ENCODE measurements at regions not wholly inside any gene's neighbourhood (a gene's known extent, or its start where the extent isn't known, plus 50 kb on each side); places are given as distances from the start of the nearest gene placed in this dataset.

GRCh38 chr12:103247531-103247930 lies 248.2 kb downstream of the C12orf42 start:
- BruUV-seq (replicated peaks): no TSS peak
- no peaks in the 10 kb centered on the region for H3K9me3 ChIP-seq (ENCODE audit: low read length)

GRCh38 chr12:103249607-103250006 lies 246.2 kb downstream of the C12orf42 start:
- Histone ChIP-seq H3K4me2 (ENCODE audit: low read length) (no peak overlapping the region), H3K9me3 (ENCODE audit: low read length) (no peaks in the 10 kb centered on the region), H3K79me2 (ENCODE audit: insufficient read depth, low read depth, low read length) (no peaks in the 10 kb centered on the region), H4K20me1 (ENCODE audit: insufficient read depth, low read length) (no peaks in the 10 kb centered on the region), H3K9me2 (ENCODE audit: insufficient read depth, low read length) (no peaks in the 10 kb centered on the region), H2AFZ (ENCODE audit: low read length) (no peak overlapping the region), H3K27ac (ENCODE audit: low read depth, low read length, poor library complexity, severe bottlenecking) (no peak overlapping the region), H3K36me3 (ENCODE audit: insufficient read depth, low read length) (no peaks in the 10 kb centered on the region), H3K4me3 (ENCODE audit: low read depth, low read length, poor library complexity, severe bottlenecking) (no peak overlapping the region), H3K4me1 (ENCODE audit: insufficient read depth, low read length, poor library complexity, severe bottlenecking) (no peaks in the 10 kb centered on the region)
- no peak for DNase-seq (ENCODE audit: low spot score)
- ChIA-PET POLR2A (no interaction called here), CTCF (ENCODE audit: unreplicated experiment) (no interaction called here)
- no TSS peak for BruUV-seq (replicated peaks)
- TF ChIP-seq CTCF (conservative IDR thresholded peaks at IDR 0.05; ENCODE audit: low read length) (no peak), EZH2phosphoT487 (IDR thresholded peaks at IDR 0.05; ENCODE audit: borderline replicate concordance, low read depth, low read length) (no peak)
- intact Hi-C loops (cut with micrococcal nuclease; ENCODE audit: unreplicated experiment): no loop called here

More at GRCh38 chr12:103247531-103247930, 248.2 kb downstream of the C12orf42 start:
- no peak overlapping the region for H3K4me3 ChIP-seq (ENCODE audit: low read depth, low read length, poor library complexity, severe bottlenecking)
- H2AFZ ChIP-seq (ENCODE audit: low read length): no peak overlapping the region
- DNase-seq (ENCODE audit: low spot score): no peak
- no peaks in the 10 kb centered on the region for H3K36me3 ChIP-seq (ENCODE audit: insufficient read depth, low read length)
- ChIA-PET POLR2A (interaction anchor here (0.7 kb wide), 1 partner anchor 884 kb away, joined by 3 read pairs; no protein-coding TSS in a partner anchor), CTCF (ENCODE audit: unreplicated experiment) (no interaction called here)
- H3K27ac ChIP-seq (ENCODE audit: low read depth, low read length, poor library complexity, severe bottlenecking): no peak overlapping the region
- H3K79me2 ChIP-seq (ENCODE audit: insufficient read depth, low read depth, low read length): no peaks in the 10 kb centered on the region
- no peaks in the 10 kb centered on the region for H4K20me1 ChIP-seq (ENCODE audit: insufficient read depth, low read length)
- no peaks in the 10 kb centered on the region for H3K9me2 ChIP-seq (ENCODE audit: insufficient read depth, low read length)
- H3K4me2 ChIP-seq (ENCODE audit: low read length): no peak overlapping the region
- H3K4me1 ChIP-seq (ENCODE audit: insufficient read depth, low read length, poor library complexity, severe bottlenecking): no peaks in the 10 kb centered on the region
- intact Hi-C loops (cut with micrococcal nuclease; ENCODE audit: unreplicated experiment): no loop called here
- TF ChIP-seq CTCF (conservative IDR thresholded peaks at IDR 0.05; ENCODE audit: low read length): no peak
- TF ChIP-seq EZH2phosphoT487 (IDR thresholded peaks at IDR 0.05; ENCODE audit: borderline replicate concordance, low read depth, low read length): no peak

- H3K9me3 ChIP-seq (ENCODE audit: low read length): no peaks in the 10 kb centered on the region
- TF ChIP-seq CTCF (conservative IDR thresholded peaks at IDR 0.05; ENCODE audit: low read length) (no peak), EZH2phosphoT487 (IDR thresholded peaks at IDR 0.05; ENCODE audit: borderline replicate concordance, low read depth, low read length) (no peak)
- no peaks in the 10 kb centered on the region for H3K36me3 ChIP-seq (ENCODE audit: insufficient read depth, low read length)
- no peak overlapping the region for H2AFZ ChIP-seq (ENCODE audit: low read length)
- POLR2A ChIA-PET: no interaction called here
- intact Hi-C loops (cut with micrococcal nuclease; ENCODE audit: unreplicated experiment): no loop called here
- CTCF ChIA-PET (ENCODE audit: unreplicated experiment): no interaction called here
- H3K27ac ChIP-seq (ENCODE audit: low read depth, low read length, poor library complexity, severe bottlenecking): no peak overlapping the region
- H3K79me2 ChIP-seq (ENCODE audit: insufficient read depth, low read depth, low read length): no peaks in the 10 kb centered on the region
- no peak for DNase-seq (ENCODE audit: low spot score)
- no TSS peak for BruUV-seq (replicated peaks)
- H3K4me3 ChIP-seq (ENCODE audit: low read depth, low read length, poor library complexity, severe bottlenecking): no peak overlapping the region
- H3K4me2 ChIP-seq (ENCODE audit: low read length): no peak overlapping the region
- H3K4me1 ChIP-seq (ENCODE audit: insufficient read depth, low read length, poor library complexity, severe bottlenecking): no peaks in the 10 kb centered on the region
- H3K9me2 ChIP-seq (ENCODE audit: insufficient read depth, low read length): no peaks in the 10 kb centered on the region
- no peaks in the 10 kb centered on the region for H4K20me1 ChIP-seq (ENCODE audit: insufficient read depth, low read length)
Measured at GRCh38 chr12:103250487-103250886, 245.3 kb downstream of the C12orf42 start.

Data from OCI-LY7 (cell line).